Stimulated activated CD8-positive, alpha-beta memory T cell treated with anti-CD3 and anti-CD28 coated beads, Interleukin-4, amount 100 ng/mL, for 24 hours (primary cell): ENCODE measurements at regions not wholly inside any gene's neighbourhood (a gene's known extent, or its start where the extent isn't known, plus 50 kb on each side); places are given as distances from the start of the nearest gene placed in this dataset.

ENCODE experiments used
- DNase-seq: peaks from one replicate; pipeline ENCODE4 v3.0.0-alpha.2; 2020; ENCODE audit warnings: low read depth

DNA sequence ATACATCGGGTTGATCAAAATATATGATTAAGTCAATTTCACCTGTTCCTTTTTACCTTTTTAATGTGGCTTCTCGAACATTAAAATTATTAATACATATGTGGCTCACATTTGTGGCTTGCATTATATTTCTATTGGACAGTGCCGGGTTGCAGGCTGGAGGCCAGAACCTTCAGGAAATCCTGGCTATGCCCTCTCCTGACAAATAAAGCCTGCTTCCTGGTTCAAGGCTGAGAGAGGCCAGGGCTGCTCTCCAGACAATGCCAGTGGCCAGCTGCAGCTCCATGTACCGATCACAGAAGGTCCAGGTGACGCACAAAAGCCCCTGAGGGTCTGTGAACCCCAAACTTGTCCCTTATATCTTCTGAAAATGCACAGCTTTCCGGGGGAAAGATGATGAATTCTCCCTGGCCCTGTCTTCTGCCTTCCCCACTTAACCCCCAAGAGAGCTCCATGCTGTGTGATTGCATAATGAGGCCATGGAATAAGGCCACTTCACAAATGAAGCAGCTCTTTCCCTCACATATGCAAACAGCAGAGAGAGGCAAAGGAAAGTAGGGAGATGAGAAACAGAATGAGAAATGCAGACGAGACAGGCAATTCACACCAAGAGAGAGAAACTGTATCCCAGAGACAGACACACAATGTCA lies 241.2 kb downstream of the BCOR start:
- DNase-seq = no peak

DNA sequence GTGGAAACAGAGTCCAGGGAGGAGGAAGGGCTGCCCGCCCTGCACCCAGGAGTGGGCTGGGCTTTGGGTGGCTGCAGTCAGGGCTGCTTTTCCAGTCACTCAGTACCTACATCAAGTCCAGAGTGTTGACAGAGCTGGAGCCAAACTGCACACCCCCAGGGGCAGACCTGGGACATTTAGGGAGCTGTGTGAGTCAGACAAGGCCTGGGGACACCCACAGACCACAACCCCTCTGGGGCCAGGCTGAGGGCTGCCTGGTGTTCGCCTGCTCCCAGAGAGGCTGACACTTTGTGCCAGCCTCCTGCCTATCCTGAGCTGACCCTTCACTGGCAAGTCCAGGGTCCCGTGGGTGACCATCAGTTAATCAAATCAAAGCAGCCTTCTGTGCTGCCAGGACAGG lies 240.0 kb downstream of the BCOR start:
- no peak for DNase-seq

DNA sequence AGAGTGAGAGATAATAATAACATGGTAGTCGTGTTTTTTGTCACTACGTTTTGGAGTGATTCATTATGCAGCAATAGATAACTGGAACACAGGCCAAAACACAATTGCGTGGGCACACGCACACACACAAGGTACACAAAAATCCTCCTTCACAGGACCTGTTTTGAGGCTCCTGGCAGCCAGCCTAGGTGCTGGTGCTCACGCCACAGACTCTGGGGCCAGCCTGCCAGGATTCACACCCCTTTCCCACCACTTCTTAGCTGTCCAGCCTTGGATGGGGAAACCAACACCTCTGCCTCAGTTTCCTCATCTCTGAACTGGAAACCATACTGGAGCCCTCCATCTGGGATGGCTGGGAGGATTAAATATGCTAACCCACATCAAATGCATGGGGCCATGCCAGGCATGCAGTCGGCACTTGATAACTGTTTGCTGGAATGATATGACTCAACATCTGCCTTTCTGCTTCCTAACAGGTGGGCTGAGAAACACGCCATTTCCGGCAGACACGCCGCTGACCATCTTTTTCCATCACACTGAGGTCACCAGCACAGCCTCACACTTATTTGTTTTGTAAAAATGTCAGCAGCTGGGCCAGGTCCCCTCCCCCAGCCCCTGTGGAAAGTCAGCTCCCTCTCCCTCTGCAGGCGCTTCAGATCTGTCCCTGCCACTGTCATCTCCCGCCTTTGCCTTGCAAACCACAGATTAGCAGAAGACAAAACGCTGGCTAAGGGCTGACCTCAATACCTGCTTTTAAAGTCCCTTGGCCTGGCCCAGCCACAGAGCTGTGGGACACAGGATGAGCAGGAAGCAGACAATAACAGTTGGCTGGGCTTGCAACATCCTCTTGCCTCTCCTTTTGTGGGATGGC lies 237.5 kb downstream of the BCOR start:
- DNase-seq = peak; percentile 73

DNA sequence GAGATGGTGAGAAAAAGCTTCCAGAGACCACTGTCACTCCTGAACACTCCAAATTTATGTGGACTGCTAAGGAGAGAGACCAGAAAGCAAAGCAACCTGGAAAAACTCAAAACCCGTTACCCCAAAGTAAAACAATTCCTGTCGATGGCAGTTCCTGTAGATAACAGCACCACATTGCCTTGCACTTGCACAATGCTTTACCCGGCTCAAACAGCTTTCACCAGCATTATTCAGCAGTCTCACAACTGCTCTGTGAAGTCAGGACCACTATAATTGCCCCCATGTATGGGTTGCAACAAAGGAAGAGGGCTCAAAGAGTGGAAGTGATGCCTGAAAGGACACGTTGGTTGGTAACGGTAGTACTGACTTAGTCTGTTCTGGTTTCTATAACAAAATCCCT lies 234.8 kb downstream of the BCOR start:
- no peak for DNase-seq

DNA sequence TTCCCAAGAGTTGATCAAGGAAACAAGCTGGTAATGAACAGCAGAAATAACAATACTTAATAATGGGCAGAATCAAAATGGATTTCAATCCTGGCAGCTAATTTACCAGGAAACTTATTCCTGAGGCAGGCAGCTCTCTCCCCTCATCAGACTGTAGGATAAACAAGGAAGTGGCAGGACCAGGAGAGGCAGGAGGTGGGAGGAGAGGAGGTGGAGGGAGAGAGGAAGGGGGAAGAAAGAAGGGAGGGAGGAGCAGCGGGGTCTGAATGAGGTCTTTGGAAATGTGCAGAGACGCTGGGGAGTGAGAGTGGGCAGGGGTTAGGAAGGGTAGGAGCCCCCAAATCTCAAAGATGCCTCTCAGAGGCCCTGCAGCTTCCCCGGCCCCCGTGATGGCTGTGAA lies 231.5 kb downstream of the BCOR start:
- no peak for DNase-seq

GRCh38 chrX:39869846-39870601 lies 227.7 kb downstream of the BCOR start:
- DNase-seq = peak; percentile 62

GRCh38 chrX:39871648-39872047 lies 226.1 kb downstream of the BCOR start:
- no peak for DNase-seq

- DNase-seq = no peak
Observed at GRCh38 chrX:39873117-39873516, 224.6 kb downstream of the BCOR start.

DNA sequence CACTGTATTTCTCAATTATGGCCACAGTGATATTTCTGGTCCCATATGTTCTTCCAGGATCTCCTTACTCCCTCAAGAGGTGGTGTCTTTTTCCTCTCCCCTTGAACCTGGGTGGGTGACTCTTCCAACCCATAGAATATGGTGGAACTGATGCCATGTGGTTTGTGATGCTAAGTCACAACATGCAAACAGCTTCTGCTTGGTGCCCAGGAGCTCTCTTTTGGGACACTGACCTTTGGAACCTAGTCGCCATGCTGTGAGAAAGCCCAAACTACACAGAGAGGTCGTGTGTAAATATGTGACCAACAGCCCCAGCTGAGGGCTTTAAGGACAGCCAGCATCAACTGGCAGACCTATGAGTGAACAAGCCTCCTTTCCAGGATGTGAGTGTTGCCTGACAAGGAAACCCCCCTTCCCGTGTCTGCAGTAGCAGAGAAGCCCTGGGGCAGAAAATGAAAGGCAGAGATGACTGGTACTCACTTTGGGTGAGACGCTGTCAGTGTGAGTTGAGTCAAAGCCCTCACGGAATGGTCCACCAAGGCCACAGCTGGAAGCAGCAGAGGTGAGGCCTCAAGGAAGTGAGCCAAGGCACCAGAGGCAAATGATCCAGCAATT lies 223.4 kb downstream of the BCOR start:
- peak; percentile 50 for DNase-seq

GRCh38 chrX:39875834-39876628 lies 221.7 kb downstream of the BCOR start:
- DNase-seq = no peak

- no peak for DNase-seq
Observed at GRCh38 chrX:39877905-39878304, 219.9 kb downstream of the BCOR start.

- peak; percentile 26 for DNase-seq
Observed at GRCh38 chrX:39883666-39884065, 214.1 kb downstream of the BCOR start.

- DNase-seq = no peak
Observed at GRCh38 chrX:39886282-39886681, 211.5 kb downstream of the BCOR start.

DNA sequence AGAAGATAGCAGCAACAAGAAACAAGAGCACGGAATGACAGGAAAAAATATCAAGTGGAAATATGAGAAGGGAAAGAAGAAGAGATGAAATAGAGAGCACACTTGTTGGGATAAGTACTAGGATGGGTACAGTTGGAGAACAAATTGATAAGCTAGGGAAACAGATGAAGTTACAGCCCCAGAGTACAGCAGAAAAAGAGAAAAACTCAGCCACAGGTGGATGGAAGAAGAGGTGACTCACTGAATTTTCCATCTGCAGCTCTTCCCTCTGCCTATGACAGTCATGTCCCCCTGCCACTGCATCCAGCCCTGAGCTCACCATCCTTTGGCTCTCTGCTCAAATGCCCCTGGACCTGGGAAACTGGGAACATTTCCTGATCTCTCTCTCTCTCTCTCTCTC lies 209.0 kb downstream of the BCOR start:
- DNase-seq = no peak

DNA sequence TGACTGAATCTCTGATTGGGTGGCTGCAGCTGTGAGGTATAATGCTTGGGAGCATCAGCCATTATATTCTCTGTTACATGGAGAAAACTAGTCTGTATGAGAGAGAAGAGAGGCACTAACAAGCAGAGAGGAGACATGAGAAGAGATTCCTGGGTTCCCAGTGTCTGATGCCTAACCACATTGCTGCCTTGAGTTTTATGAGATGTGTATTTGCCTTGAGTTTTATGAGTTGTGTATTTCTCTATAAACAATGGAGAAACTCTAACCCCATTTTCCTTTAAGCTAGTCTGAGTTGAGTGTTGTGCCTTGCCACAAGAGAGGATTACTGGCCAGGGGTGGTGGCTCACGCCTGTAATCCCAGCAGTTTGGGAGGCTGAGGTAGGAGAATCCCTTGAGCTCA lies 208.1 kb downstream of the BCOR start:
- DNase-seq = no peak

GRCh38 chrX:39890807-39891206 lies 207.0 kb downstream of the BCOR start:
- DNase-seq = no peak

GRCh38 chrX:39891781-39892180 lies 206.0 kb downstream of the BCOR start:
- no peak for DNase-seq

- DNase-seq = no peak
Observed at GRCh38 chrX:39893417-39894338, 204.1 kb downstream of the BCOR start.

DNA sequence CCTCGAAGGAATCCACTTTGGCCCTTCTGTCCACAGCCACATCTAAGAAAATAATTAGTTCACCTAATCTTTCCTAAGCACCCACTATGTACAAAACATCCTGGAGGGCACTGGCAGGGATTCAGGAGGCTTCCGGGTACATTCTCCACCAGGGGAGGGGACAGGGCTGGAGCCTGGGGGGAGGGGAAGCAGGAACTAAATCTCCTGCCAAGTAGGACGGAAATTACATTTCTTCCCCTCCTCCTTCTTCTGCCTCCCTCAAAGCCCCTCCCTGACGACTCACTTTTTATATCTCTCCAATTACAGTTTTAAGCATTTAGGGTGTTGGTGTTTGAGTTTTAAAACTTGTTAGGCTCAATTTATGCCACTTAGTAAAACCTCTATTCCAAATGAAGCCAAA lies 203.1 kb downstream of the BCOR start:
- DNase-seq = no peak
